ENCODE measurements at regions not wholly inside any gene's neighbourhood (a gene's known extent, or its start where the extent isn't known, plus 50 kb on each side); places are given as distances from the start of the nearest gene placed in this dataset.

GRCh38 chr3:168422843-168423242, 327.1 kb upstream of the GOLIM4 start:
- no peak for DNase-seq (ENCODE audit: extremely low read depth, low read depth, low spot score)

DNA sequence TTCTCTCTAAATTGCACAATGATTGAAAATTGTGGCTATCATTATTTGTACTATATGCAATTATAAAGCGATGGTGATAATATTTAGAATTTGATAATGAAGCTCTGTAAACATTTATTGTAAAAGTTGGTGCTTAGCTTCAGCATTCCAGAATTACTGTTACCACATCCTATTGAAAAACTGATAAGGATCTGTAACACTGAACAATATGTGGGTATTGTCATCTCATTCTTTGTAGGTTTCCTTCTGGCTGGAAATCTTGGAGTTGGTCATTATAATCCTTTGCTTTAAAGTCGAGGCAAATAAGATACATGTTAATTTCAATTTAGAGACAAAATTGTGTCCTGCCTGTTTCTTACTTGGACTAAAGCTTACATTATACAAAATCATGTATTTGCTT, 323.4 kb upstream of the GOLIM4 start:
- DNase-seq (ENCODE audit: extremely low read depth, low read depth, low spot score), result no peak

DNA sequence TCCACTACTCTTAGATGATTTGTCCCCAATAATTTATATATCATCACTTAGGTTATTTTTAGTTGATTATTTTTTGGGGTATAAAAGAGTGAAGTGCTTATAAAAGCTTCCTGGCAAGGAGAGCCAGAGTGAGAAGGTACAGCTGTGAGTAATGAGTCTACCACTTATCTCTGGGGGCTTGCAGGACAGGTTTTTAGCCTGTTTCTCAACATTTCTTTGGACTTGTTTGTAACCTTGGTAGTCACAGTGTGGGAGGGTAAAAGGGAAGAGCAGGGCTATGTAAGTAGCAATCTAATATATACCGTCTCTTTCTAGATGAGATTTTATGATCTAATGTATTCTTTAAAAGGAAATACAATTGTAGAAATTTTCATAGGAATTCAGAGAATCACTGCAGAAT, 321.3 kb upstream of the GOLIM4 start:
- DNase-seq (ENCODE audit: extremely low read depth, low read depth, low spot score), result no peak

DNA sequence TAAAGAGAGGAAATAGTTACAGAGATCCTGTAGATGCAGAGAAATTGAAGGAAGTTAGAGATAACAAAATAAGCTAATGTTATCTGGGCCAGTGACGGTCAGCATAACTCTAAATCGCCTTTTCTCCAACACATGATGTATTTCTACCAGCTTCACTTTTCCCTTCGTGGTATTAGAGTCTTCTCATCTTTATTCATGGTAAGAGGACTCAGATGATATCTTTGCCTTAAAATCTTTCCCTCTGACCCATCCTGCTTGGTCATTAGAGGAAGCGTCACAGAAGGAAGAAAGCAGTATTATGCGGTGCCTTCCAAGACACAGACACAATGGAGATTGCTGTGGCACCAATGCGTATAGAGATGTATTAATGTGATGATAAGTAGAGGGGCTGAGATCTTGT, 320.7 kb upstream of the GOLIM4 start:
- DNase-seq (ENCODE audit: extremely low read depth, low read depth, low spot score), result no peak

DNA sequence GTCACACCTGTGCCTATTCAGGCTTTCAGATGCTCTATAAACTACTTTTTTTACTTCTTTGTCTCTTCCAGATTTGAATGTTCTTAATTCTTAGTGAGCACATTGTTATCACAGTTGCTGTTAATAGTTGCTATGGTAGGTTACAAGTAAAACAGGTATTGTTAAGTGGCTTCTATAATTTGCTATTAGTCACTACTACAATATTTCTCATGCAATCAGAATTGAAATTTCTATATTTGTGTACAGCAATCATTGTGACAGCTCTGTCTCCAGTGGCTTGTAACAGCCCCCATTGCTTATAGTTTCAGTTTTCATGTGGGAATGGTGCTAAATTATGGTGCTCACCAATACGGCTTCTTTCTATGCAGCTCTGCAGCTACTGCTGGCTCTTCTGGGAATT, 318.4 kb upstream of the GOLIM4 start:
- DNase-seq (ENCODE audit: extremely low read depth, low read depth, low spot score), result no peak

DNA sequence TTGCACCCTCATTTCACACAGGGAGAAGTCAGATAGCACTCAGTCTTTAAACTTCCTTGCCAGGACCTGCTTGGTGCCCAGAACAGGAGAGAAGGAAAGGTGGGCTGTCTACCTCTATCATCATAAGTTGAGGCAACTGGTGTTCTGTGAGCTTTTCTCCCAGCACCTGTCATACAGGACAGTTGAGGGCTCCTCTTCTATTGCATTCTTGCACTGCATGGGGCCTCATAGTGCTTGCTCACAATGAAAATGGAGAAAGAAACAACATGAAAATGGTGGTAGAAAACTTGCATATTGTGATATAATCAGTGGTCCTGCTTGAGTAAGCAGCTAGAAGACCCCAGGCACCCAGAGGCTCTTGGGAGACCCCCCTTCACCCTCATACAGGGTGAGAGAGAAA, 311.7 kb upstream of the GOLIM4 start:
- DNase-seq (ENCODE audit: extremely low read depth, low read depth, low spot score), result no peak

GRCh38 chr3:168405288-168405687, 309.6 kb upstream of the GOLIM4 start:
- DNase-seq (ENCODE audit: extremely low read depth, low read depth, low spot score), result no peak

DNA sequence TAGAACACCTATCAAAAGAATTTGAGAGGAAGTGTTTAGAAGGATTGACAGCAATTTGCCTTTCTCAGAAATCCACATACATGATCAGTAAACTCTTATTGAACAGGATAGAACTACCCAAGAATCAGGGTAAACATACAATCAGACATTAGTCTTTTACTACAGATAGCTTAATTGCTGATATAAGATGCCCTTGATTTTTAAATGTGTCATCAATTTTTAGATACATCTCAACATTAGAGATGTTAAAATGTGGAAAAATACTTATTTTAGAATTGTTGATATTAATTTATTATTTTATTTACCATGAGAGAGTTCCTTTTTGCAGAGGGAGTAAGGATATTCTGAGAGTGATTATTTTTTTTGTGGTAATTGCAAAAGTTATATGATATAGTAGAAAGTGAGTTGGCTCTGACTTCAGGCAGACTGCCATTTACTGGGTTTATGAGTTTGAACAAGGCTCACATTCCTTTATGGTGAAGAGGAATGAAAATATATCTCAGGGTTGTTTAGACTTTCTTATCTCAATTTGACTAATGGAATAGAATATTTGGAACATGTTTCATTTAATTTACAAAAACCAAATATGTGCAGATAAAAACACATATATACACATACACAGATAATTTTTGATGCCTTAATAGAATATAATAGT, 302.8 kb upstream of the GOLIM4 start:
- no peak for DNase-seq (ENCODE audit: extremely low read depth, low read depth, low spot score)

DNA sequence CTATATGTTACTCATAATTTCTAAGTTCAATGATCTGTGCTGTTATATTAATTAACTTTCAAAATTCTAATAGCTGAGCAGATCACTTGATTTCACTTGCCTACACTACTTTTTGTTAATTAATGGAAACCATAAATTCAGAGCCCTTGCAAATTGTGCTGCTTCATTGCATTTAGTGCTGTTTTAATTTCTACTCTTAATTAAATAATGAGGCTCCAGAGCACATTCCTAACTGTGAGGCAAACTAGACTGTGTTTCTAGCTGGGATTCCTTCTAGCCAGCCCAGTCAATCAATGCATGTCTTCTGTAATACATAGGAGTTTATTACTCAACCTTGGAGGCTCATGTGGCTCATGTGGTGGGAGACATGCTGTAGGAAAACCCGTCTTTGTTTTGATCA, 301.1 kb upstream of the GOLIM4 start:
- no peak for DNase-seq (ENCODE audit: extremely low read depth, low read depth, low spot score)

GRCh38 chr3:168395551-168395950, 299.8 kb upstream of the GOLIM4 start:
- DNase-seq (ENCODE audit: extremely low read depth, low read depth, low spot score), result no peak

- no peak for DNase-seq (ENCODE audit: extremely low read depth, low read depth, low spot score)
These were observed 298.7 kb upstream of the GOLIM4 start for GRCh38 chr3:168394439-168394838.

DNA sequence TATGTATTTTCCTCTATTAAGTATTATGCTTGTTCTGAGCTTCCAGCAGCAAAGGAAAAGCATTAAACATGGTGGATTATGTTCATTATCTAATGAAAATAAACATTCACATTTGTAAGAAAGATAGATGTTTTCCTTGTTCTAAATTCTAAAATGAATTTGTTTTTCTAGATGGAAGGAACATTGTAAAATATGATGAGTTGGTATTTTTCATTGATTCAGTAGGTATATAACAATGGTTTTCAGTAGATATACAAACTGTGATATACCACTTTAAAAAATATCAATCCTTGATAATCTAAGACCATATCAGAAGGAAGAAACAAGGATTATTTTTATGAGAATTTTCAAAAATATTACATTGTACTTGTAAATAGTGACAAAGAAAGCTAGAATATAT, 290.6 kb upstream of the GOLIM4 start:
- no peak for DNase-seq (ENCODE audit: extremely low read depth, low read depth, low spot score)

- no peak for DNase-seq (ENCODE audit: extremely low read depth, low read depth, low spot score)
These were observed 289.3 kb upstream of the GOLIM4 start for GRCh38 chr3:168384990-168385389.

- DNase-seq (ENCODE audit: extremely low read depth, low read depth, low spot score), result no peak
These were observed 287.8 kb upstream of the GOLIM4 start for GRCh38 chr3:168383573-168383972.

DNA sequence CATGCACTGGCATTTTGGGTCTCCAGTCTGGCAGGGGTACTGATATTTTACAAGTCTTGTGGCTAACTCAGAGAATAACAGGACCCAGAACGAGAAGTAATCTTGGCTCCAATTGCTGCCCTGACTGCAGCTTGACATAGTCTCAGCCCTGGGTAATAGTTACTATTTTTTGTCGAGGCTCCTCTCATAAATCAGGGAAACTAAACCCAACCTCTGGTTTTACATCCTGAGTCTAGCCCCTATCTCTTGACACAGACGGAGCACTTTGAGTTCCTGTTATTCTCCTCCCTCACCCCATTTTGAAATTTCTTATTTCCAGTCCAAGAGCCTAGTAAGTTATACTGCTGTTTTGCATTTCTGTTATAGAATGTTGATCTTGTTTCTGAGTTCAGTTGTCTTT, 276.1 kb upstream of the GOLIM4 start:
- no peak for DNase-seq (ENCODE audit: extremely low read depth, low read depth, low spot score)

DNA sequence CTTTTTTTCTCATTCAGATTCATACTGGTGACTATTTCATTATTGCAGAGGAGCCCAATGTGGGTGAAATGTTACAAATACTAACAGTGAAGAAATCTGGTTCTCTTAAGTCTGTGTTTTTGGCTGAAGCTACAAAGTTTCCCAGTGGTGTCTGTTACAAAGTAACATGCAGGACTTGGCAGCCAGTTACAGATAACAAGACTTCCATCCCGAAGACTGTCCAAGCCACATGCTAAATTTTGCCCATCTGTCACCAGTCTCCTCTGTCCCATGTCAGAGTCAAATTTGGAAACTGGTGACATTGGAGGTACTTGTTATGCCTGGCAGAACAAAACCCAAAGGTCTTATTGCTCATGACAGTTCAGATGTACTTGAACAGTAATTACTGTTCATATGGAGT, 269.2 kb upstream of the GOLIM4 start:
- no peak for DNase-seq (ENCODE audit: extremely low read depth, low read depth, low spot score)

DNA sequence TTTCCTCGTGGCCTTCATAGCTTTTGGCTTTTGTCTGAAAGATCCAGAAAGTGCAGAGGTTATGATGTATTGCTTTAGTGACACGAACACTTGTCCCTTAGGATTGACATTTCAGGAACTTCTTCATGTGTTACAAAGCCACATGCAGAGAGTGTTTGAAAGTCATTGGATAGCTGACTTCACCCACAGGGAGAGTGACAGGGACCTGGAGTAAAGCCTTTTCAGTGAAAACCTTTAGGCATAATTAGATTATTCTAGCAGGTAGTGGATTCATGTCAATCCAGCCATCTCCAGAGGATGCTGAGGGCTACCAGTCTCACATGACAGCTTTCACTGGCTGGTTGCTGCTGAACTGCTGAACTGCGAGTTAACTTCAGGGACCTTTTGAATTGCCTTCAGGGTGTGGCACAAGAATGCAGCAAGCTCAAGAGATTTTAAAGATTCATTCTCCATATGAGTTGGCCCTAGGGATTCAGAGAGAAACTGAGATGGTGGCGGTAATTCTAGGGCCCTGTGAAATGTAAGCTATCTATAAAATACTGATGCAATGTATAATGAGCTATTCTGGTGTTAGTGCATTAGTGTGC, 267.0 kb upstream of the GOLIM4 start:
- DNase-seq (ENCODE audit: extremely low read depth, low read depth, low spot score), result no peak

- DNase-seq (ENCODE audit: extremely low read depth, low read depth, low spot score), result no peak
These were observed 266.4 kb upstream of the GOLIM4 start for GRCh38 chr3:168362156-168362555.

- no peak for DNase-seq (ENCODE audit: extremely low read depth, low read depth, low spot score)
These were observed 265.3 kb upstream of the GOLIM4 start for GRCh38 chr3:168360993-168361392.

DNA sequence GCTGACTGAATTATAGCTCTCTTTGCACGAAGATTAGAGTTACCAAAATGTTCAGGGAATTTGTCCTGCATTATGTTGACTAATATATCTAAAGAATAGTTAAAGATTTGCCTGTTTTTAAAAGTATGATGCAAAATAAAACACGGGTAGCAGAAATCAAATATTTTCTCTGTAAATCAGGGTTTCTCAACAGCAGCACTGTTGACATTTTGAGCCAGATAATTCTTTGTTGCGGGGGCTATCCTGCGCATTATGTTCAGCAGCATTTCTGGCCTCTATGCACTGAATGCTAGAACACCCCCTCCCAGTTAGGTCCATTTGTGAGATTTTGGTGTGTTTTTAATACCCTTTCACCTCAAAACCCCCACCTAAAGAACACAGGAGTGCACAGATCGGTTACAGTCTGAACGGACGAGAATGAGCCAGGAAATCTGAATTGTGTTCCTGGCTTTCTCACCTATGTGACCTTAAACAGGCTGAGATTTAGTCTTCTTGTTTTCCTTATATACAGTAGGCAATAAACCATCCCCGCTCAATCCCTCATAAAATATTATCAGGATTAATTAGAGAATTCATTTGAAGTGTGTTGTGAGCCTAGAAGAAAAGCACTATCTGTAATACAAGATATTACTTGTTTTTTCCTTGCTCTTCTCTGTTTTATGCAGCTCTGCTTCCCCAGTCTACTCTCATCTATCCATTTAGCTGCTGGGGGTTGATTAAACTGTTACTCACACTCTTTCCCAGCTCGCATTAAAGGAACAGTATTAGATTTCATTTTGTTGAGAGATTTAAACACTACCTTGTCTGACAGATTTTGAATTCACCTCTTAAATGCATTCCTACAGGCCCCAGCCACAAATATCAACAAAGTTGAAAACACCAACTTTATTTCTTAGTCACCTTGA, 247.5 kb upstream of the GOLIM4 start:
- DNase-seq (ENCODE audit: extremely low read depth, low read depth, low spot score), result no peak

DNA sequence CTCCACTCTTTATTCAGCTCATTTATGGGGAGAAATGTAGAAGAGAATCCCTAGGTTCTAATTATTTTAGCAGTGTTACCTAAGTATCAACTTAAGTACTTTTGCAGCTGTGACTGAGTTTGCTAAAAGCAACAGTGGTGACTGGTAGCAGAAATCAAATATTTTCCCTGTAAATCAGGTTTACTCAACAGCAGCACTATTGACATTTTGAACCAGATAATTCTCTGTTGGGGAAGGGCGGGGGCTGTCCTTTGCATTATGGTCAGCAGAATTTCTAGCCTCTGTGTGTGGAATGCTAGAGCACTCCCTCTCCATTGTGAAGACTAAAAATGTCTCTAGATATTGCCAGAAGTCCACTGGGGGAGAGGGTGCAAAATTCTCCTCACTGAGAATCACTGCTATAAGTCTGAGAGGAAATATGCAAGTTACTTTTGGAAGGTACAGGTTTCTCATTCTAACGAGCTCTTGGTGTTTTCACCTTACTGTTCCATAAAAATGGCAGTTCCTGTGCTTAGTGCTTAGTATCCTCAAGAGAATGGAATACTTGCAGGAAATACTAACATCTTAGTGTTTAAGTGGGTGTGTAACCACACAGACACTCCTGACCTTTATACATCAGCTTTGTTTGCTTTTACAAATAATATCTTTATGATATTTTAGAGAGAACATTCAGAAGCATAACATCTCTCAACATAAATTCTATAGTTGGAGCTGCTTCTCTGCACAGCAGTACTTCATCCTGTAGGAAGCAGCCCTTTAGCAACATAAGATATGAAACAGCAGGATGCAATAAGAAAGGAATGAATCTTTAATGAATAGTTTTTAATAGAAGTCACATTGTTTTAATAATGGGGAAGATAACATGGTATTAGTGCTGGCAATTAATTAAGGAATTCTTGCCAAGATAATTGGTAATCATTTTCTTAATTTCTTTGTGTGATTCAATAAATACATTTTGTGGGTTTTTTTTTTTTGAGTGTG, 246.5 kb upstream of the GOLIM4 start:
- no peak for DNase-seq (ENCODE audit: extremely low read depth, low read depth, low spot score)
